ENCODE measurements at regions not wholly inside any gene's neighbourhood (a gene's known extent, or its start where the extent isn't known, plus 50 kb on each side); places are given as distances from the start of the nearest gene placed in this dataset.

GRCh38 chr6:95286874-95287273, 290.5 kb upstream of the MANEA start:
- no peak for TF ChIP-seq CTCF (IDR thresholded peaks at IDR 0.05)
- DNase-seq (ENCODE audit: low spot score) (no peak), ATAC-seq (ENCODE audit: low FRiP score) (no peak)

- ATAC-seq (ENCODE audit: low FRiP score) (no peak), DNase-seq (ENCODE audit: low spot score) (no peak)
- no peak for TF ChIP-seq CTCF (IDR thresholded peaks at IDR 0.05)
Observed at GRCh38 chr6:95288251-95288650, 289.1 kb upstream of the MANEA start.

- no peak for TF ChIP-seq CTCF (IDR thresholded peaks at IDR 0.05)
- DNase-seq (ENCODE audit: low spot score) (no peak), ATAC-seq (ENCODE audit: low FRiP score) (no peak)
Observed at GRCh38 chr6:95292011-95292410, 285.3 kb upstream of the MANEA start.

- TF ChIP-seq CTCF (IDR thresholded peaks at IDR 0.05): no peak
- DNase-seq (ENCODE audit: low spot score) (no peak), ATAC-seq (ENCODE audit: low FRiP score) (no peak)
Observed at GRCh38 chr6:95293257-95293656, 284.1 kb upstream of the MANEA start.

- no peak for TF ChIP-seq CTCF (IDR thresholded peaks at IDR 0.05)
- ATAC-seq (ENCODE audit: low FRiP score): no peak
- no peak for DNase-seq (ENCODE audit: low spot score)
Observed at GRCh38 chr6:95294043-95294442, 283.3 kb upstream of the MANEA start.

GRCh38 chr6:95309545-95309944, 267.8 kb upstream of the MANEA start:
- ATAC-seq (ENCODE audit: low FRiP score): no peak
- TF ChIP-seq CTCF (IDR thresholded peaks at IDR 0.05): no peak
- no peak for DNase-seq (ENCODE audit: low spot score)

GRCh38 chr6:95318137-95318536, 259.2 kb upstream of the MANEA start:
- DNase-seq (ENCODE audit: low spot score): no peak
- no peak for TF ChIP-seq CTCF (IDR thresholded peaks at IDR 0.05)
- no peak for ATAC-seq (ENCODE audit: low FRiP score)

Data from omental fat pad (tissue), 3 donors.